GM12864 (cell line): ENCODE measurements at regions not wholly inside any gene's neighbourhood (a gene's known extent, or its start where the extent isn't known, plus 50 kb on each side); places are given as distances from the start of the nearest gene placed in this dataset.

Experiments used
- DNase-seq: peaks from one replicate; pipeline ENCODE4 v3.0.0-alpha.2; 2011; ENCODE audit warnings: low read depth
- H3K4me3 ChIP-seq: 2 replicates; pipeline ENCODE4 v1.5.1; 2011; ENCODE audit warnings: mild to moderate bottlenecking, low read depth, low read length, control low read depth
- CTCF ChIP-seq: IDR thresholded peaks from 2 replicates; pipeline ENCODE4 v1.5.1; 2011; ENCODE audit warnings: low read depth, mild to moderate bottlenecking, moderate library complexity, low read length, control low read depth, inconsistent platforms; ENCODE audit errors: missing control alignments

- H3K4me3 ChIP-seq = no peak overlapping the region
- DNase-seq = no peak
- TF ChIP-seq CTCF = no peak
Measured at GRCh38 chrX:64097891-64098290, 107.6 kb downstream of the AMER1 start.

GRCh38 chrX:64093761-64094160 is 111.7 kb downstream of the AMER1 start:
- DNase-seq = no peak
- TF ChIP-seq CTCF = peak; percentile 31
- no peak overlapping the region for H3K4me3 ChIP-seq
